ENCODE measurements at regions not wholly inside any gene's neighbourhood (a gene's known extent, or its start where the extent isn't known, plus 50 kb on each side); places are given as distances from the start of the nearest gene placed in this dataset.

DNA sequence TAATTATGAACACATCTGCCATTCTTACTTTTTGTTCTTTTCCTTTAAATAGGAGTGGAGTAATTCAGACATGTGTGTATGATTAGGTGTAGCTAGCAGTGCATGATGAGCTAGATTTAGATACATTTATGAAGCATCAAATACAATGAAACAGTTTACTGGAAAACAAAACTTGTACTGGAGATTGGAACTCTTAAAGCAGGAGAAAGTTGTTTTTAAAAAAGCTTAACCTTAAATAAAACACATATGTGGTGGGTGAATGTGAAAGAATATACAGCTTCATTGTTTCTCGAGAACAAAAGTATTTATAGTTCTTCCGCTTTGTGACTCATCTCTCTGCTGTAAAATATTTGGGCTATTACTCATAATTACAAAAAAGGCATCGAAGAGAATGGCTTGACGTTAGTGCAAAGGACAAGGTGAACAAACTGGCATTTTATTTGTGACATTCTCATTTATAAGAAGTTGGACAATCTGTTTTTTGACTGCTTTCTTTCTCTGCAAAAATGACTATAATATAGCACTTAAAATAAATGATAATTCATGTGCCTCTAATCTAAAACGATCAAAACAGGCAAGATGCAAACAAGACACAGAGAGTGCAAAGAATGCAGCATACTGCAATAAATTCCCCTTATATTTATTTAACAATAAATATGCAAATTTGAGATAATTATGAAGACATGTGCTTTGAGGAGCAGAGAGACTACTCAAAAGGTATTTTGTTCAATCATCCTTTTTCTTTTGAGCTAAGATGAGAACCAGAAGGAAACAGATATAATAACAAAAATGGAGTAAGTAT lies 478.8 kb downstream of the CETN3 start:
- TF ChIP-seq, protein P1, sequence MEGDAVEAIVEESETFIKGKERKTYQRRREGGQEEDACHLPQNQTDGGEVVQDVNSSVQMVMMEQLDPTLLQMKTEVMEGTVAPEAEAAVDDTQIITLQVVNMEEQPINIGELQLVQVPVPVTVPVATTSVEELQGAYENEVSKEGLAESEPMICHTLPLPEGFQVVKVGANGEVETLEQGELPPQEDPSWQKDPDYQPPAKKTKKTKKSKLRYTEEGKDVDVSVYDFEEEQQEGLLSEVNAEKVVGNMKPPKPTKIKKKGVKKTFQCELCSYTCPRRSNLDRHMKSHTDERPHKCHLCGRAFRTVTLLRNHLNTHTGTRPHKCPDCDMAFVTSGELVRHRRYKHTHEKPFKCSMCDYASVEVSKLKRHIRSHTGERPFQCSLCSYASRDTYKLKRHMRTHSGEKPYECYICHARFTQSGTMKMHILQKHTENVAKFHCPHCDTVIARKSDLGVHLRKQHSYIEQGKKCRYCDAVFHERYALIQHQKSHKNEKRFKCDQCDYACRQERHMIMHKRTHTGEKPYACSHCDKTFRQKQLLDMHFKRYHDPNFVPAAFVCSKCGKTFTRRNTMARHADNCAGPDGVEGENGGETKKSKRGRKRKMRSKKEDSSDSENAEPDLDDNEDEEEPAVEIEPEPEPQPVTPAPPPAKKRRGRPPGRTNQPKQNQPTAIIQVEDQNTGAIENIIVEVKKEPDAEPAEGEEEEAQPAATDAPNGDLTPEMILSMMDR (IDR thresholded peaks at IDR 0.05), result no peak
- TF ChIP-seq TCF7L2 (IDR thresholded peaks at IDR 0.05; ENCODE audit: low read depth, low read length), result peak; percentile 23; the same call in 1 of the 2 replicates
- intact Hi-C loops (cut with micrococcal nuclease; ENCODE audit: unreplicated experiment), result no loop called here
- ATAC-seq (peak; percentile 91), DNase-seq (ENCODE audit: low read depth, low spot score) (peak; percentile 74)
- H3K27me3 ChIP-seq (ENCODE audit: control insufficient read depth, insufficient read depth, low read length), result no peaks in the 10 kb centered on the region
- H3K36me3 ChIP-seq (ENCODE audit: control insufficient read depth, insufficient read depth, low read length), result no peaks in the 10 kb centered on the region
- H3K4me1 ChIP-seq (ENCODE audit: control insufficient read depth, insufficient read depth, low read length), result peaks cover 11% of the 10 kb centered on the region; the same call in 1 of the 2 replicates
- H3K27ac ChIP-seq (ENCODE audit: low read length), result peak overlapping the region; percentile 75
- ChIA-PET CTCF (no interaction called here), POLR2A (no interaction called here)
- no peak overlapping the region for H3K4me3 ChIP-seq (ENCODE audit: low read depth in 2 of 2, low read length in 2 of 2)
- in situ Hi-C loops (cut with HindIII; ENCODE audit: low pct_unique_long_range_greater_than_20kb, low sequenced_read_pairs), result no loop called here
- H3K9me3 ChIP-seq (ENCODE audit: control insufficient read depth, insufficient read depth, low read depth, low read length), result no peaks in the 10 kb centered on the region; the same call in 1 of the 2 replicates
- BruUV-seq (replicated peaks), result no TSS peak

DNA sequence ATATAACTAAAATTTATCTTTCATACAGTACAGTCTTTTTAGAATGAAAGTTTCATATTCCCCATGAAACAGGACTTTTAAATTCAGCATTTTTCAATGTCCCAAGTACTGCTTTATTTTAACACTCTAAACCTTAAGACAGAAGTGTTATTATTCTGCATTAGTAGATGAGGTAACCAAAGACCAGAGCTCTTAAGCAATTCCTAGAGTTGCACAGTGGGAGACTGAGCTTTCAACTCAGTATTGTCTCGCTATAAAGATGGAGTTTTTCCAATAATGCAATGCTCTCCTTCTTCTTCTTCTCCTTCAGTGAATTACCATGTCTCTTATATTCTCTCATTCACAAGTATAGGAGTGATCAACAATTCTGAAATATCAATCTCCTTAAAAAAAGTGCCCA lies 479.7 kb downstream of the CETN3 start:
- ATAC-seq, result no peak
- no peaks in the 10 kb centered on the region; the same call in 1 of the 2 replicates for H3K9me3 ChIP-seq (ENCODE audit: control insufficient read depth, insufficient read depth, low read depth, low read length)
- TF ChIP-seq, protein P1 (IDR thresholded peaks at IDR 0.05), result no peak
- TF ChIP-seq, protein P2, sequence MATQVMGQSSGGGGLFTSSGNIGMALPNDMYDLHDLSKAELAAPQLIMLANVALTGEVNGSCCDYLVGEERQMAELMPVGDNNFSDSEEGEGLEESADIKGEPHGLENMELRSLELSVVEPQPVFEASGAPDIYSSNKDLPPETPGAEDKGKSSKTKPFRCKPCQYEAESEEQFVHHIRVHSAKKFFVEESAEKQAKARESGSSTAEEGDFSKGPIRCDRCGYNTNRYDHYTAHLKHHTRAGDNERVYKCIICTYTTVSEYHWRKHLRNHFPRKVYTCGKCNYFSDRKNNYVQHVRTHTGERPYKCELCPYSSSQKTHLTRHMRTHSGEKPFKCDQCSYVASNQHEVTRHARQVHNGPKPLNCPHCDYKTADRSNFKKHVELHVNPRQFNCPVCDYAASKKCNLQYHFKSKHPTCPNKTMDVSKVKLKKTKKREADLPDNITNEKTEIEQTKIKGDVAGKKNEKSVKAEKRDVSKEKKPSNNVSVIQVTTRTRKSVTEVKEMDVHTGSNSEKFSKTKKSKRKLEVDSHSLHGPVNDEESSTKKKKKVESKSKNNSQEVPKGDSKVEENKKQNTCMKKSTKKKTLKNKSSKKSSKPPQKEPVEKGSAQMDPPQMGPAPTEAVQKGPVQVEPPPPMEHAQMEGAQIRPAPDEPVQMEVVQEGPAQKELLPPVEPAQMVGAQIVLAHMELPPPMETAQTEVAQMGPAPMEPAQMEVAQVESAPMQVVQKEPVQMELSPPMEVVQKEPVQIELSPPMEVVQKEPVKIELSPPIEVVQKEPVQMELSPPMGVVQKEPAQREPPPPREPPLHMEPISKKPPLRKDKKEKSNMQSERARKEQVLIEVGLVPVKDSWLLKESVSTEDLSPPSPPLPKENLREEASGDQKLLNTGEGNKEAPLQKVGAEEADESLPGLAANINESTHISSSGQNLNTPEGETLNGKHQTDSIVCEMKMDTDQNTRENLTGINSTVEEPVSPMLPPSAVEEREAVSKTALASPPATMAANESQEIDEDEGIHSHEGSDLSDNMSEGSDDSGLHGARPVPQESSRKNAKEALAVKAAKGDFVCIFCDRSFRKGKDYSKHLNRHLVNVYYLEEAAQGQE (IDR thresholded peaks at IDR 0.05; ENCODE audit: insufficient read depth in 1 of 2, low read depth in 2 of 2, low read length in 1 of 2), result no peak
- TF ChIP-seq POLR2AphosphoS5 (IDR thresholded peaks at IDR 0.05; ENCODE audit: low read depth, low read length), result no peak
- TF ChIP-seq TCF7L2 (IDR thresholded peaks at IDR 0.05; ENCODE audit: low read depth, low read length), result no peak
- TF ChIP-seq SIN3A (IDR thresholded peaks at IDR 0.05; ENCODE audit: borderline replicate concordance, insufficient read depth, low read depth, low read length), result no peak
- no peak for DNase-seq (ENCODE audit: low read depth, low spot score)
- no peaks in the 10 kb centered on the region for H3K36me3 ChIP-seq (ENCODE audit: control insufficient read depth, insufficient read depth, low read length)
- BruUV-seq (replicated peaks), result no TSS peak
- ChIA-PET CTCF (no interaction called here), POLR2A (interaction anchor here (0.6 kb wide), 1 partner anchor 91 kb away, joined by 3 read pairs; no protein-coding TSS in a partner anchor)
- H3K4me3 ChIP-seq (ENCODE audit: low read depth in 2 of 2, low read length in 2 of 2), result no peak overlapping the region
- peaks cover 11% of the 10 kb centered on the region; the same call in 1 of the 2 replicates for H3K4me1 ChIP-seq (ENCODE audit: control insufficient read depth, insufficient read depth, low read length)
- intact Hi-C loops (cut with micrococcal nuclease; ENCODE audit: unreplicated experiment), result no loop called here
- no peaks in the 10 kb centered on the region for H3K27me3 ChIP-seq (ENCODE audit: control insufficient read depth, insufficient read depth, low read length)
- in situ Hi-C loops (cut with HindIII; ENCODE audit: low pct_unique_long_range_greater_than_20kb, low sequenced_read_pairs), result no loop called here
- peak overlapping the region; percentile 44; the same call in 1 of the 2 replicates for H3K27ac ChIP-seq (ENCODE audit: low read length)
